ENCODE measurements at regions not wholly inside any gene's neighbourhood (a gene's known extent, or its start where the extent isn't known, plus 50 kb on each side); places are given as distances from the start of the nearest gene placed in this dataset.
A peak's percentile ranks its signal among the peaks of the same experiment; 100 is the strongest.

DNA sequence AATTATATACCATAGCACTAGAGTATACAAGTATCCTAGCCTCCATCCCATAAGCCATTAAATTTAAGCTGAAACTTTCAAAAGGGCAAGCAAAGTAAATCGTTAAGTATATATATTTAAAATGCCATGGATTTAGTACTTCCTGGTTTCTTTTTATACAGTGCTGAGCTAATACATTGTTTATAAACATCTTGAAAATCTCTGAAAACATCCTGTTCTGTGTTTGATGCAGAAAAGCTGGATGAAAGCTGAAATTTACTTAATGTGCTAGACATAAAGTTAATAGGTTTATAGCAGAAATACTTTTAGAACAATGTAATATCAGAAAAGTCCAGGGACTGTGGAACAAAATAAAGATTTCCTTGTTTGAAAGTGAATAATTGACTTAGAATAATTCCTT is 875.4 kb downstream of the SLITRK6 start:
- no peak overlapping the region for H3K18ac ChIP-seq (ENCODE audit: low read depth, low read length)
- H3K27ac ChIP-seq (ENCODE audit: insufficient read depth, low read length) = no peak overlapping the region
- ChIA-PET CTCF (no interaction called here), POLR2A (ENCODE audit: unreplicated experiment) (no interaction called here)
- ATAC-seq (ENCODE audit: low read depth) (peak; percentile 44; the same call in 1 of the 2 replicates), DNase-seq (no peak)
- H4K20me1 ChIP-seq (ENCODE audit: insufficient read depth, low read length) = no peaks in the 10 kb centered on the region
- no TSS peak for BruUV-seq (replicated peaks)
- H3K4me2 ChIP-seq (ENCODE audit: low read depth, low read length) = no peak overlapping the region
- no peak overlapping the region for H4K91ac ChIP-seq (ENCODE audit: insufficient read depth, low read depth, low read length)
- no peak overlapping the region for H4K5ac ChIP-seq (ENCODE audit: low read depth, low read length)
- H3K27me3 ChIP-seq (ENCODE audit: control insufficient read depth, insufficient read depth, low read length) = no peaks in the 10 kb centered on the region
- no peak overlapping the region for H3K9ac ChIP-seq (ENCODE audit: low read depth, low read length)
- in situ Hi-C loops (cut with MboI; ENCODE audit: low sequenced_read_pairs) (no loop called here), dilution Hi-C loops (cut with HindIII; ENCODE audit: low sequenced_read_pairs, unreplicated experiment) (no loop called here), intact Hi-C loops (cut with micrococcal nuclease) (no loop called here)
- no peak overlapping the region for H3K56ac ChIP-seq (ENCODE audit: extremely low read depth, insufficient read depth, low read length)
- H2BK15ac ChIP-seq (ENCODE audit: low read depth, low read length) = no peak overlapping the region
- no peak overlapping the region for H2BK120ac ChIP-seq (ENCODE audit: low read depth, low read length)
- H3K36me3 ChIP-seq (ENCODE audit: control insufficient read depth, insufficient read depth, low read length) = no peaks in the 10 kb centered on the region
- H3K79me1 ChIP-seq (ENCODE audit: low read depth in 1 of 2, low read length in 2 of 2) = no peaks in the 10 kb centered on the region
- no peak overlapping the region for H2BK5ac ChIP-seq (ENCODE audit: low read depth, low read length, poor library complexity, severe bottlenecking)
- TF ChIP-seq MAZ (IDR thresholded peaks at IDR 0.05; ENCODE audit: borderline replicate concordance, low read depth, low read length) = no peak
- TF ChIP-seq CEBPB (IDR thresholded peaks at IDR 0.05; ENCODE audit: low read depth, low read length) = no peak
- TF ChIP-seq, protein P1, sequence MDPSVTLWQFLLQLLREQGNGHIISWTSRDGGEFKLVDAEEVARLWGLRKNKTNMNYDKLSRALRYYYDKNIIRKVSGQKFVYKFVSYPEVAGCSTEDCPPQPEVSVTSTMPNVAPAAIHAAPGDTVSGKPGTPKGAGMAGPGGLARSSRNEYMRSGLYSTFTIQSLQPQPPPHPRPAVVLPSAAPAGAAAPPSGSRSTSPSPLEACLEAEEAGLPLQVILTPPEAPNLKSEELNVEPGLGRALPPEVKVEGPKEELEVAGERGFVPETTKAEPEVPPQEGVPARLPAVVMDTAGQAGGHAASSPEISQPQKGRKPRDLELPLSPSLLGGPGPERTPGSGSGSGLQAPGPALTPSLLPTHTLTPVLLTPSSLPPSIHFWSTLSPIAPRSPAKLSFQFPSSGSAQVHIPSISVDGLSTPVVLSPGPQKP (IDR thresholded peaks at IDR 0.05; ENCODE audit: borderline replicate concordance, low read depth, low read length) = no peak
- TF ChIP-seq RFX5 (IDR thresholded peaks at IDR 0.05; ENCODE audit: low read depth, low read length) = no peak
- TF ChIP-seq, protein P2, sequence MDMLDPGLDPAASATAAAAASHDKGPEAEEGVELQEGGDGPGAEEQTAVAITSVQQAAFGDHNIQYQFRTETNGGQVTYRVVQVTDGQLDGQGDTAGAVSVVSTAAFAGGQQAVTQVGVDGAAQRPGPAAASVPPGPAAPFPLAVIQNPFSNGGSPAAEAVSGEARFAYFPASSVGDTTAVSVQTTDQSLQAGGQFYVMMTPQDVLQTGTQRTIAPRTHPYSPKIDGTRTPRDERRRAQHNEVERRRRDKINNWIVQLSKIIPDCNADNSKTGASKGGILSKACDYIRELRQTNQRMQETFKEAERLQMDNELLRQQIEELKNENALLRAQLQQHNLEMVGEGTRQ (IDR thresholded peaks at IDR 0.05; ENCODE audit: low read depth, low read length) = no peak
- TF ChIP-seq CHD1 (IDR thresholded peaks at IDR 0.05; ENCODE audit: low read depth, low read length) = no peak
- TF ChIP-seq RCOR1 (IDR thresholded peaks at IDR 0.05; ENCODE audit: insufficient replicate concordance, low read length) = no peak
- no peak for TF ChIP-seq MXI1 (IDR thresholded peaks at IDR 0.05; ENCODE audit: borderline replicate concordance, low read depth, low read length)
- no peak for TF ChIP-seq NFE2L2 (IDR thresholded peaks at IDR 0.05; ENCODE audit: low read depth, low read length)
- no peak for TF ChIP-seq FOS (IDR thresholded peaks at IDR 0.05; ENCODE audit: low read depth, low read length)
- TF ChIP-seq MAFK (IDR thresholded peaks at IDR 0.05; ENCODE audit: low read depth, low read length) = no peak
- TF ChIP-seq POLR2A (IDR thresholded peaks at IDR 0.05; ENCODE audit: low read depth, low read length) = no peak
- TF ChIP-seq RAD21 (IDR thresholded peaks at IDR 0.05; ENCODE audit: low read length) = no peak
- no peak for TF ChIP-seq BHLHE40 (IDR thresholded peaks at IDR 0.05; ENCODE audit: low read depth, low read length)
- TF ChIP-seq SMC3 (IDR thresholded peaks at IDR 0.05; ENCODE audit: low read depth, low read length) = no peak
- TF ChIP-seq, protein P3, sequence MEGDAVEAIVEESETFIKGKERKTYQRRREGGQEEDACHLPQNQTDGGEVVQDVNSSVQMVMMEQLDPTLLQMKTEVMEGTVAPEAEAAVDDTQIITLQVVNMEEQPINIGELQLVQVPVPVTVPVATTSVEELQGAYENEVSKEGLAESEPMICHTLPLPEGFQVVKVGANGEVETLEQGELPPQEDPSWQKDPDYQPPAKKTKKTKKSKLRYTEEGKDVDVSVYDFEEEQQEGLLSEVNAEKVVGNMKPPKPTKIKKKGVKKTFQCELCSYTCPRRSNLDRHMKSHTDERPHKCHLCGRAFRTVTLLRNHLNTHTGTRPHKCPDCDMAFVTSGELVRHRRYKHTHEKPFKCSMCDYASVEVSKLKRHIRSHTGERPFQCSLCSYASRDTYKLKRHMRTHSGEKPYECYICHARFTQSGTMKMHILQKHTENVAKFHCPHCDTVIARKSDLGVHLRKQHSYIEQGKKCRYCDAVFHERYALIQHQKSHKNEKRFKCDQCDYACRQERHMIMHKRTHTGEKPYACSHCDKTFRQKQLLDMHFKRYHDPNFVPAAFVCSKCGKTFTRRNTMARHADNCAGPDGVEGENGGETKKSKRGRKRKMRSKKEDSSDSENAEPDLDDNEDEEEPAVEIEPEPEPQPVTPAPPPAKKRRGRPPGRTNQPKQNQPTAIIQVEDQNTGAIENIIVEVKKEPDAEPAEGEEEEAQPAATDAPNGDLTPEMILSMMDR (conservative IDR thresholded peaks at IDR 0.05; ENCODE audit: low read depth, low read length) = no peak
- WGBS, 2 experiments (ENCODE audit: extremely low coverage in 2 of 2, insufficient read length in 1 of 2) = no CpG with 5 or more reads among the region's 1 CpG
- H3K9me3 ChIP-seq (ENCODE audit: control insufficient read depth, insufficient read depth, low read length) = no peaks in the 10 kb centered on the region
- no peaks in the 10 kb centered on the region for H3K9me1 ChIP-seq (ENCODE audit: insufficient read depth, low read length)
- H3K4me3 ChIP-seq (ENCODE audit: insufficient read depth, low read depth, low read length) = no peak overlapping the region
- H2AK9ac ChIP-seq (replicated peaks; ENCODE audit: low read depth, low read length, poor library complexity) = no peak overlapping the region
- H4K8ac ChIP-seq (ENCODE audit: low read depth in 2 of 2, low read length in 2 of 2) = no peak overlapping the region
- no peak overlapping the region for H2AFZ ChIP-seq (replicated peaks; ENCODE audit: low read length, poor library complexity)
- no peaks in the 10 kb centered on the region for H3K4me1 ChIP-seq (ENCODE audit: control insufficient read depth, insufficient read depth, low read length)
- H3K4ac ChIP-seq (ENCODE audit: low read depth, low read length) = no peak overlapping the region
- no peak overlapping the region for H2AK5ac ChIP-seq (ENCODE audit: low read depth, low read length)
- no peak overlapping the region for H3K14ac ChIP-seq (replicated peaks; ENCODE audit: low read depth, low read length)
- no peak overlapping the region for H3K23ac ChIP-seq (ENCODE audit: low read depth, low read length)
- no peak overlapping the region for H2BK20ac ChIP-seq (ENCODE audit: low read depth, low read length)

Measured in IMR-90 (cell line).